Activated CD4-positive, alpha-beta T cell treated with anti-CD3 and anti-CD28 coated beads, Interleukin-2, amount 50 U/mL, for 24 hours (primary cell): ENCODE measurements at regions not wholly inside any gene's neighbourhood (a gene's known extent, or its start where the extent isn't known, plus 50 kb on each side); places are given as distances from the start of the nearest gene placed in this dataset.
"Not testable (repeated sequence)": the region's sequence is repeated elsewhere in the genome, so short reads cannot be mapped to it uniquely, and the experiment has no call there.

ENCODE experiments used
- DNase-seq, 2 donors: peaks; one replicate each; pipeline ENCODE4 v3.0.0-alpha.2; 2020; ENCODE audit warnings: low read depth in 1 of 2, low spot score in 1 of 2

DNA sequence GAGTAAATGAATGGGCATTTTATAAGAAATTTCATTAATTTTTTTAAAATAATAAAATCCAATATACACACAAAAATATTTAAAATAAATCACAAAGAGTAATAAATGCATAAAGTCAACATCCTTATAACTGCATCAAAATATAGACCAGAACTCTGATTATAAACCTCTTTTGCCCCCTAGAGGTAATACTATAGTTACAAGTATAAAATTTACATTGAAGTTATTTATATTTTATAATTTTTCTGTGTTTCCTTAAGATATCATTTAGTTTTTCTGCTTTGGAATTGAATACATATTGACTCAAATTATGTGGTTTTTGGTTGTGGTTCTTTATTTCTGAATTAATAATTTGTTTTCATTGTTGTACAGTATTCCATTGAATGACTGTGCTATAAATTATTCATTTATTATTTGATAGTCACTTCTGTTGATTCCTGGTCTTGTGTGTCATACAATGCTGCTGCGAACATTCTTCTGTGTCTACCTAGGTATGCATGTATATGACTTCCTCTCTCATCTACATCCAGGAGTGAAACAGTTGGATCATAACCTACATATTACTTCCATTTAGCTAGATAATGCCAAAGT, 673.6 kb downstream of the IPMK start:
- DNase-seq: no peak

DNA sequence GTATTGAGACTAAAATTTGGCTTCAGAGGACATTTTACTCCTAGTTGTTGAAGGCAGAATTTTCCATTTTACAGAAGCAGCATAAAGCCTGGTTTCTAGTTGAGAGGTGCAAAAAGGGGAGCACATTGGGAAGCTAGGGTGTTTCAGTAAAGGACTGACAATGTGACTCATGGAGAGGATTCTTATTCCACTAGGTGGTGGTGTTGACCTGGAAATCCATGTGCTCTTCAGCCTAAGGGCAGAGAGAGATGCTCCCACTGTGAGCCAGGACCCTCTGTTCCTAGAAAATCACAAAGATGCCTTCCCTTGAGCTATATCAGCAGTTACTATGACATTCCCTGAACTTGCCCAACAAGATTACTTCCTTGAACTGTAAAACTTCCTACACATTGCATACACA, 687.8 kb downstream of the IPMK start:
- DNase-seq: no peak

DNA sequence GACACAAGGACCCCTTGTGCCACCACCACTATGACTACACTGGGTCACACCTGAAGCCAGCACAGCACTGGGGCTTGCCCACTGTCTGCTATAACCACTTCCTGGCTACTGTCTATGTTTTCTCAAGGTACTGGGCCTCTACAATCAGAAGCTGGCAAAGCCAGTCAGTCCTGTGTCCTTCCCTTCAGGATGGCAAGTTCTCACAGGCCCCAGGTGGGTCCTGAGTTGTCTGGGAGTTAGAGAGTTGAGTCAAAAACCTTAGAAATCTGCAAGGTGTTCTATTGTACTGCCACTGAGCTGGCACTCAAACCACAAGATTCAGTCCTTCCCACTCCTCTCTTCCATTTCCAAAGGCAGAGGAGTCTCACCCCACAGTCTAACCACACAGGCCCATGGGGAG, 705.5 kb downstream of the IPMK start:
- DNase-seq: no peak

DNA sequence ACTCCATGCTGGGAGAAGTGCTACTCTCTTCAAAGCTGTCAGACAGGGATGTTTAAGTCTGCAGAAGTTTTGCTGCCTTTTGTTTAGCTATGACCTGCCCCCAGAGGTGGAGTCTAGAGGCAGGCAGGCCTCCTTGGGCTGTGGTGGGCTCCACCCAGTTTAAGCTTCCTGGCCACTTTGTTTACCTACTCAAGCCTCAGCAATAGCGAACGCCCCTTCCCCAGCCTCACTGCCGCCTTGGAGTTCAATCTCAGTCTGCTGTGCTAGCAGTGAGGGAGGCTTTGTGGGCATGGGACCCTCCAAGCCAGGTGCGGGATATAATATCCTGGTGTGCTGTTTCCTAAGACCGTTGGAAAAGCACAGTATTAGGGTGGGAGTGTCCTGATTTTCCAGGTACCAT, 715.9 kb downstream of the IPMK start:
- DNase-seq: not testable (repeated sequence)

DNA sequence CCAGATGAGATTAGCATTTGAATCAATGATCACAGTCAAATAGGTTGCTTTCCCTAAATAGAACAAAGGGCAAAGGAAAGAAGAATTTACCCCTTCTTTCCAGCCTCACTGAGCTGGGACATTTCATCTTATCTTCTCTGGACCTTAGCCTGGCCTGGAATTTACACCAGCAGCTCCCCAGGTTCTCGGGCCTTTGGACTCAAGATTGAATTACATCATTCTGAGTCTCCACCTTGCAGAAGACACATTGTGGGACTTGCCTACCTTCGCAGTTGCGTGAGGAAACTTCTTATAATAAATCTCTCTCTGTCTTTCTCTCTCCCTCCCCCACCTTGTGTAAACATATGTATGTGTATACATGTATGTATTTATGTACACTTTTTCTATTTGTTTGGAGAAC, 732.4 kb downstream of the IPMK start:
- DNase-seq: no peak

DNA sequence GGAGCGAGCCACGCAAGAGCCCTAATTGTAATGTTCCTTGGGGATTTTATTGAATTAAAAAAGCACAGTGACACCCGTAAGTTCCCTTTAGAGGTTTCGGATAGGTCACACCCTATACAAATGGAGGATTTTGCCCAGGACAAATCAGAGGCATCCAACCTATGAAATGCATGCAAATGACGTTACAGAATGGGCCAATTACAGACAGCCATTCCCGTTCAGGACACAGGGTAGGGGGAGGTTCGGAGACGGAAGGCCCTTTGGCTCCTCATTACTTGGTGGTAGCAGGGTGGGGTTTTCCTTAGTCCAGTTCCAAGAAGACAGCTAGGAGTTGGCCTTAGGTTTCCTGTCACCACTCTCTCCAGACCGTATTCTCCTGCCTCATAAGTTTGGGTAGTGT, 754.1 kb downstream of the IPMK start:
- no peak for DNase-seq

DNA sequence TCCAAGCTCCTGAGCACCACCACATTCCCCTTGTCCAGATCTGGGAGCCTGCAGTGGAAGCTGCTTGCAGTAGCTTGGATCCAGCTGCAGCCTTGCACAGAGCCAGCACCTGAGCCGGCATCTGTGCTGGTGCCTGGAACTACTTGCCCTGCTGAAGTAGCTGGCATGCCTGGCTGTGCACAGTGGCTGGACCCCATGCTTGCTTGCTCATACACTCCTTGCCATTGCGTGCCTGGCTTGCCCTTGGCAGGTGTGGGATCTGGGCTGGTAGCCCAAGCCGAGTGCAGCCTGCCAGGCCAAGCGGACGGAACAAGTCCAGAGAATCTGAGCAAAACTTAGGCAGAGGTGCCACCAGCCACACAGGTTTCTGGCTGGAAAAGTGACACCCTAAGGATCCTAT, 759.9 kb downstream of the IPMK start:
- no peak for DNase-seq

DNA sequence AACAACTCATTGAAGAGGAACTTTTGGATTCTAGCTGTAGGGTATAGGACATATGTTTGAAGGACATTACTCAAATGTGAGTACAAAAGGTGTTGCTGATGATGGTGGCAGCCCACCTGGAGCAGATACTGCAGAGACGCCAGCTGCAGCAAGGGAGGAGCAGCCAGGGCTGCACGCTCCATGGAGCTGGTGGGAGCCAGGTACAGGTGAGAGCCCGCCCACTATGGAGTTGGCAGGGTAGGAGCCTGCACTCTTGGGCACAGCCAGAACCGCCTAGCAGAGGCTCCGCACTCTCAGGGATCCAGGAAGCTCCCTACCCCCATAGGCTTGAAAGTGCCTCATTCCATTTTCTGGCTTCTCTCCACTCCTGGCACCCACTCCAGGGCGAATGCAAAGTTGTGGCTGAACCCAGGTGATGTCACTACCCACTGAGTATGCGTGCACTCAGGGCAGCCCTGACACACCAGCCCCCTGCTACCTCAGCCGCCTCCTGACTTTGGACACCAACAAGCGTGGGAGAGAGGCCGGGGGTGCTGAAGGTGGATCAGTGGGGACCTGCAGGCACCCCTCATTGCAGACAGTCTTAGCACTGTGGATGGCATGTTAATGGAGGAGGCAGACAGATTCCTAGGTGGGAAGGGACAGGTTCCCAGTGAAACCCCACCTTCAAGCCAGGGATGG, 761.1 kb downstream of the IPMK start:
- no peak for DNase-seq

DNA sequence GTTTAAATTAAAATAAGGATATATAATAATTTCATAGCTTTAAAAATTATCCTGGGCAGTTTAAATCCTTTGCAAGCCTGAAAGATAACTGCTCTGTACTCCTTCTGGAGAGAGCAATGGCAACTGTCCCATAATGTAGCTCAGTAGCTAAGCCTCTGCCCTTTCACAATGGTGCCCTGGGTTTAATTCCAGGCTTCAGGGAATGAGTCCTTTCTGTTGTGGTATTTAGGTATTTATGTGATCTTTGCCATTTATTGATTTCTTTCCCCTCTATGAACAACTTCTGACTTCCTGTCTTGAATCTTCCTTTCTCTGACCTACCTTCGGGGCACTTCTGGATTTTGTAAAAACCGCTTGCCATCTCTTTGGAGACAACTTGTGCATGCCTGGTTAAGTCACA, 773.2 kb downstream of the IPMK start:
- DNase-seq: no peak

DNA sequence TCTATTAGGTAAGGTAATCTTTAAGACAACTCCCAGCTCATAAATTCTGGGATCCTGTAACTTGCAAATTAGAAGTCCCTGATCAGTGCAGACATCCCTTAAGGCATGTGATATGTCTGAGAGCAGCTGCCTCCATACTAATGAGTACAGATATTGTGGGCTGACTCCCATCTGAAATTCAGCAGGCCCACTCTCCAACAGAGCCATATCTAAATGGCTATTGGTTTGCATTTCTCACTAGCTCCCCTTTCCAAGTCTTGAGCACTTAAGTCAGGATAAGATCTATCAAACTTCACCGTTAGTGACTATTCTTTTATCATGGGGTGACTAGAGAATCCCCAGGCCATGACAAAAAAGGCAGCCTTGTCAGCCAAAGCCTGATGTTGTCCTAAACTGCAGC, 785.4 kb downstream of the IPMK start:
- DNase-seq: no peak

DNA sequence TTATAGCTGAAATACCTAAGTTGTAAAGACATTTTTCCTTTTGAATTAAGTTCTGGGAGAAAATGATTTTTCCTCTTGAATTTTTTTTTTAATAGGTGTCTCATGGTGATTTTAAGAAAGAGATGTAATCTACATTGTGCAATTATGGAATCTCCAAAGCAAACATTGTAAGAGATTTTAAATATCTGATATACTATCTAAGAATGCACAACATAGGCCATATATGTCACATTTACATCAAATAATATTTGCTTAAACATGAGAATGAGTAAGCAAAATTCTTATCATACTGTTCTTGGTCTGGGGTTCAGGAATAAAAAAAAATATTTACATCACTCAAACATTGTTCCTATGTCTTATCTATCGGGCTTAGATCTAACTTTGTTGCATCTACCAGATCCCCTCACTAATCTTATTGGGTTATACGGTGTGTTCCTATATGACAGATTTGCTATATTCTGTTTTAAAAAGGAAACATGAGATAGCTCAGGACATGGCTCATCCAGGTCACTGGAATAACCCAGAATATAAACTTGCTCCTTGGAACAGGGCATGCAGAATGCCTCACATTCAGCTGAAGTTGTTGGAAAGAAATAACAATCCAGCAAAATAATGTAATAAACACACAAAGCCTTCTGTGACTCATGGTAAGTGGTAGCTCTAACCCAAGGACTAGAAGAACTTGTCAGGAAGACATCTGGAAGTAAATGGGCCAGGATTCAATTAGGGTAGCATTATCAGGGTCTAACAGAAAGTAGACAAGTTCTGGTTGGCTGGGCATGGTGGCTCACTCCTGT, 794.7 kb downstream of the IPMK start:
- no peak for DNase-seq

DNA sequence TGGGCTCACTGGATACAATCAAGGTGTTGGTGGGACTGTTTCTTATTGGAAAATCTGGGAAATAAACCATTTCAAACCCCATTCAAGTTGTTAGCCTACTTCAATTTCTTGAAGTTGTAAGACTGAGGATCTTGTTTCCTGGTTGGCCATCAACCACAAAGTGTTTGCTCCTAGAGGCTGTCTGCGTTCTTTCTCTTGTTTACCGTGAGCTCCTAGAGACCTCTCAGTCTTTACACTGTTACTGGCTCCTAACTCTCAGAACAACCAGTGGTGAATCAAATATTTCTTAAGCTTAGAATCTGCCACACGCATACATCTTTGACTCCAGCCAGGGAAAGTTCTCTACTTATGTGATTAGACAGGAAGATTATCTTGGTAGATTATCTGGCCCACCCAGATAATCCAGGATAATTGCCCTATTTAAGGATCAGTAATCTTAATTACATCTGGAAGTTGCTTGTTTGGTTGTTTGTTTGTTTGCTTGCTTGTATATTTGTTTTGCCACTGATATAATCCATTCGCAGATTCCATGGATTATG, 798.7 kb downstream of the IPMK start:
- no peak for DNase-seq

DNA sequence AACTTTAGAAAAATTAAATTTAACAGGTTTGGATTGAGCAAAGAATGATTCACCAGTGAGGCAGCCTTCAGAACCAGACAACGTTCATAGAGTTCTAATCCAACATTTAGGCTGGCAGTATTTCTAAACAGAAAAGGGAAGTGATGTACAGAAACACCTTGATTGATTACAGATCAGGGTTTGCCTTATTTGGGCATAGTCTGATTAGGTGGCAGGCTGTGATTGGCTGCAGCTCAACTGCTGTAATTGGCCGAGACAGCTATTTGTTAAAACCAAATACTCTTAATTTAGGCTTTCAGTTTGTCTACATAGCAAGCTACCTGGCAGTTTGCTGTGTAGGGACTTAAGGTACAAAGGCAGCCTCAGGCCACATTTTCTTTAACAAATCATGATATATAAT, 802.5 kb downstream of the IPMK start:
- no peak for DNase-seq

DNA sequence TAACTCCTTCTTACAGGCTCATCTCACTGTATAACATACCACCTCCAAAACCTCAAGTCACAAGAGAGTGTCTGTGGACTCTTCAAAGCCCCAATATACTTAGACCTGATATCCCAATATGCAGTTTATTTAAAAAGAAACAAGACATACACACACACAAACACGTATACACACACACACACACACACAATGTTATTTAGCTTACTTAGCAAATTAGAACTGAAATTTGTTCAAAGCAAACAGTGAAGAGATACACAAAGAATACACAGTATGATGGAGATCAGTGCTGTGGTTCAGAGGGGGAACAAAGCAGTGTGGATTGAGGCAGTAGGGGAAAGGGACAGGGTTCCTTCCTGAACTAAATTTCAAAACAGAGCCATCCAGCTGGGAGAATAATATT, 807.2 kb downstream of the IPMK start:
- DNase-seq: no peak

DNA sequence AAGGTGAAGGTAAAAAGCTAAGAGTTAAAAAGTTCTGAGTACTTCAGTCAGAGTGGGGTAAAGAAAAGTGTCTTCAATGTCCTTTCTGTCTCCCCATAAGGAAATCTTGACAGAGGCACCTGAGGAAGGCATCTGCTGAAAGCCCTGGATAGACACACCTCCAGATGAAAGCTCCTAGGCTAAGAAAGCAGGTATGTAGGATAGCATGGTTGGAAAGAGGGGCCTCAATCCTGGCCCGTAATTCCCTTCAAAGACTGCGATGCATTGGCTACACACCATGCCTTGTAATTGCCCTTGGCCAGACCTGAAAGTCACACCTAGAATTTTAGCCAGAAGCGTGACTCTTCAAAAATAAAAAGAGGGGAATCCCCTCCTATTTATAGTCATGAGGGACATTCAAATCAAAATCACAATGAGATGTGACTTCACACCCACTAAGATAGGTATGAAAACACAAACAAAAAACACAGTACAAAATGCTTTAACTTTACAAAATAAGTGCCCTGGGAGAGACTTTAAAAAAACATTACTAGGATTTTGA, 809.7 kb downstream of the IPMK start:
- DNase-seq: no peak

DNA sequence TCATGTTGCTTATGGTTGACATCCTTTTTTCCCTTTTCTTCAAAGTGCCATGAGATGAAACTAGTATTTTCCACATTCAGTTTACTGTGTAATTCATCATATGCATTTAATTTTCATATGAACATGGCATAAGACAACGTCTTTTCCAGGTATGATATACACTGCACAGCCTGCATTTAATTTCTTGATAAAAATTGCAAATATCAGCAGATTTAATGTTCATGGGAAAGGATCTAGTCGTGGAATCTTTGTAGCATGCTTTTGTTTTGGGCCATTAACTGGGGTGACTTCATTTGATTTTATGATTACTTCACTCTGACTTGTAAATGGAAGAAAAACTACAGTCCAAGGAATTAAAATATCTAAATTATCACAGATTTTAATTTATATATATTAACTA, 837.3 kb downstream of the IPMK start:
- DNase-seq: no peak

DNA sequence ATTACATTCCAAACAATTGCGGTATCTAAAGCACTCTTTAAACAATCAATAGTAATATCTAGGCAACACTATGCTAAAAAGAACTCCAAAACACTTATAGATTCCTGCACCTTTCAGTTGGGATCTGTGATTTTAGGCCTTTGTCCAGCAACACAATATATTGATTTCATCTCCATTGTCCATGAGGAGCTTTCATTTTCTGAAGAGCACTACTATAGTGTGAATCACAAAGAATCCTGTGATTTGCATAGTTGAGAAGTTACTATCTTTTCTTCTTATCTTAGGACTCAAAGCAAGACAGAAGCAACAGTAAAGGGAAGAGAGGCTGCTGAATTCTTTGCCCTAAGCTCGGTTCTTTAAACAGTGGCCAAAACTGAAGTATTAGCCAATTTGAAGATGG, 846.8 kb downstream of the IPMK start:
- no peak for DNase-seq

DNA sequence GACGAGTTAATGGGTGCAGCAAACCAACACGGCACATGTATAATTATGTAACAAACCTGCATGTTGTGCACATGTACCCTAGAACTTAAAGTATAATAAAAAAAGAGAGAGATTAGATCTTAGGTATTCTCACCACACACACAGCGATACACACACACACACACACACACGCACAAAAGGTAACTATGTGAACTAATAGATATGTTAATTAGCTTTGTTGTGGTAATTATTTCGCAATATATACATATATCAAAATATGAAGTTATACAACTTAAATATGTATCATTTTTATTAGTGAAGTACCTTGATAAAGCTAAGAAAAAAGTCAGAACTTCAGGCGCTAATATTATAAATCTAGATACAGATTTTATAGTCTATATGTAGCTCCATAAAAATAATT, 849.2 kb downstream of the IPMK start:
- DNase-seq: no peak

DNA sequence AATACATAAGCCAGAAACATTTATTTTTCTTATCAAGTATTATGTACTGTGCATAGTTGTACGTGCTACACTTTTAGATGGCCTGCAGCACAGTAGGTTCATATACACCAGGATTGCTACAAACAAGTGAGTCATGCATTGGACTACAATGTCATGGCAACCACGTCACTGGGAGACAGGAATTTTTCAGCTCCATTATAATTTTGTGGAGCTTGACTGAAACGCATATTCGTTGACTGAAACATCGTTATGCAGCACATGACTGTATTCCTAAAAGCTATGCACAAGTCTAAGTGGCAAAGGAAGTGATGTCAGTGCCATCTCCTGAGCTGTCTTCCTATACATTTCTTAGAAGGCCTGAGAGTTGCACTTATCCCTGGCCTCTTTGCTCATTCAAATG, 871.8 kb downstream of the IPMK start:
- DNase-seq: no peak

DNA sequence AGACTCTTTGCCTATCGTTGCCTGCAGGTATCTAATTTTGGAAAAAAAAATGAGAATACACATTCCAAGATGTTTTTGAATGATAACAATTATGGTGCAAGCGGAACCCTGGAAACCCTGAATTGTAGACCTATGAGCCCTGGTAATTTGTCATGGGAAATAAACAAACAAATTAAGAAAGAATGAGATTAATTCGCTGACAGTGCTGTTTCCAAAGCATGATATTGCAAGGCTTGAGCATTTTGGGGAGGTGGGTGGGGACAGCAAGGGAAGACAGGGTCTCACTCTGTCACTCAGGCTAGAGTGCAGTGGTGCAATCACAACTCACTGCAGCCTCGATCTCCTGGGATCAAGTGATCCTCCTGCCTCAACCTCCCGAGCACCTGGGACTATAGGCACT, 900.3 kb downstream of the IPMK start:
- no peak for DNase-seq

DNA sequence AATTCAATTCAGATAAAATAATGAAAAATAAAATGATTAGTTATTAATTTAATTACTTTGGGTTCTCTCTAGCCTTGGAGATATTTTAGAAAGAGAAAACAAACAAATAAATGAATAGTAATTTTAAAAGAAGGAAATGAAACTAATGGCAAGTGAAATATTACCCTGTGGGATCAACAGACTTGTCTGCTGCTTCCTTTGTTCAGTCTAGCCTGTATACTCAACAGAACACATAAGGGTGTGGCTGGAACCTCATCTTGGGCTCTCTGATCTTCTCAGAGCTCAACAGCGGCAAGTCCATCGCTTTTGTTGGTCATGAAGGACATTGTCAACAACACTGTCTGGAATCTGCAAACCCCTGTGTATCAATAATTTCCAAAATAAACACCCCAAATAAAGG, 904.9 kb downstream of the IPMK start:
- no peak for DNase-seq

DNA sequence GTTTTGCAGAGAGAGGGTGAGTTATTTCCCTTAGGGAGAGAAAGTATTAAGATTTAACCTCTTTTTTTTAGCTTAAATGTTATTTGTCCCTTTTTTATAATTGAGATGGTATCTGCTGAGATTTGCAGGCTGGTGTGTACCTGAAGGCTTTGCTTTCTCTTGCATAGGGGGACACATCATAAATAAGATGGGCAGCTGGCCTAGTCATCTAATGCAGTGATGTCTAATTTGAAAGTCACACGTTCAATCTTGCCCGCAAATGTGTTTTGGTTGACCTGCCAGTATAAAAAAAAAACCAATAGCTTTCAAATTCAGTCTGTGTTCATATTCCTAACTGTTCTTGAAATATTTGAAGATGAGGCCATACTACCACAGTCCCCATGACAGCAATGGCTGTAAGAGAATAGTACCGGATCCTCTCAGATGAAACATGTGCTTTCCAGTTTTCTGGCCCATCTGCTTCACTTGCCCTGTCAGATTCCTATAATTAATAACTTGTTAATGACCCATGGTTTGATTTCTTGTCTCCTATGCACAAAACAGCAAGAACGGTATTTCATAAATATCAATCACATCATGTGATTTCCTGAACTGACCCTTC, 914.2 kb downstream of the IPMK start:
- no peak for DNase-seq
